GM23338 (cell line): ENCODE measurements at regions not wholly inside any gene's neighbourhood (a gene's known extent, or its start where the extent isn't known, plus 50 kb on each side); places are given as distances from the start of the nearest gene placed in this dataset.

Source experiments
- ATAC-seq: fragments of 200-7000 bp; cut with Tn5 transposase; 3 replicates; pipeline ENCODE4 v1.9.1; 2020
- DNase-seq: peaks from one replicate; pipeline ENCODE4 v3.0.0-alpha.2; 2015; ENCODE audit warnings: low spot score
- H2AFZ ChIP-seq: fragments of 200-600 bp; sonication (generic); 2 replicates; pipeline ENCODE4 v1.8.0; 2016; ENCODE audit warnings: antibody characterized with exemption, mild to moderate bottlenecking, moderate library complexity
- H3F3A ChIP-seq: fragments of 200-600 bp; sonication (generic); replicated peaks from 2 replicates; pipeline ENCODE4 v1.8.0; 2017; ENCODE audit warnings: antibody characterized with exemption, mixed run types, low read depth
- H3K27ac ChIP-seq: fragments of 200-600 bp; sonication (generic); 2 replicates; pipeline ENCODE4 v1.6.1; 2016; ENCODE audit warnings: low read depth
- H3K27me3 ChIP-seq: fragments of 200-600 bp; sonication (generic); 2 replicates; pipeline ENCODE4 v1.8.0; 2016; ENCODE audit warnings: mild to moderate bottlenecking, mixed run types, moderate library complexity; ENCODE audit not compliant: insufficient read depth
- H3K36me3 ChIP-seq: fragments of 200-600 bp; sonication (generic); 2 replicates; pipeline ENCODE4 v1.8.0; 2016; ENCODE audit warnings: mild to moderate bottlenecking; ENCODE audit not compliant: insufficient read depth
- H3K4me1 ChIP-seq: fragments of 200-600 bp; sonication (generic); 2 replicates; pipeline ENCODE4 v1.8.0; 2016; ENCODE audit warnings: mild to moderate bottlenecking, moderate library complexity; ENCODE audit not compliant: insufficient read depth
- H3K4me2 ChIP-seq: fragments of 200-600 bp; sonication (generic); 2 replicates; pipeline ENCODE4 v1.7.1; 2017; ENCODE audit warnings: mixed run types
- H3K4me3 ChIP-seq: fragments of 200-600 bp; sonication (generic); 2 replicates; pipeline ENCODE4 v1.6.1; 2016; ENCODE audit warnings: mixed run types
- H3K79me2 ChIP-seq: fragments of 200-600 bp; sonication (generic); replicated peaks from 2 replicates; pipeline ENCODE4 v1.8.0; 2017; ENCODE audit warnings: mild to moderate bottlenecking; ENCODE audit not compliant: insufficient read depth
- H3K9me2 ChIP-seq: fragments of 200-600 bp; sonication (generic); 2 replicates; pipeline ENCODE4 v1.8.0; 2017; ENCODE audit not compliant: insufficient read depth
- H4K20me1 ChIP-seq: fragments of 200-600 bp; sonication (generic); replicated peaks from 2 replicates; pipeline ENCODE4 v1.8.0; 2017; ENCODE audit warnings: mild to moderate bottlenecking; ENCODE audit not compliant: insufficient read depth
- H3K27ac Mint-ChIP-seq: 2 replicates; pipeline ENCODE4 v1.8.0; 2020; ENCODE audit warnings: inconsistent platforms, mild to moderate bottlenecking, moderate library complexity, mixed read lengths
- H3K27me3 Mint-ChIP-seq: 3 replicates; pipeline ENCODE4 v1.8.0; 2022; ENCODE audit warnings: low read depth, mild to moderate bottlenecking, moderate library complexity, mixed read lengths, inconsistent platforms; ENCODE audit not compliant: insufficient read depth, poor library complexity
- H3K36me3 Mint-ChIP-seq: 3 replicates; pipeline ENCODE4 v1.8.0; 2021; ENCODE audit warnings: low read depth, mild to moderate bottlenecking, inconsistent platforms, moderate library complexity, mixed read lengths
- H3K4me1 Mint-ChIP-seq: 3 replicates; pipeline ENCODE4 v1.8.0; 2020; ENCODE audit warnings: mild to moderate bottlenecking, inconsistent platforms, mixed read lengths
- H3K4me3 Mint-ChIP-seq: 3 replicates; pipeline ENCODE4 v1.8.0; 2021; ENCODE audit warnings: moderate library complexity, mild to moderate bottlenecking, inconsistent platforms, mixed read lengths
- H3K9me3 Mint-ChIP-seq: 3 replicates; pipeline ENCODE4 v1.8.0; 2020; ENCODE audit warnings: moderate library complexity, mild to moderate bottlenecking, inconsistent platforms, mixed read lengths
- ETS1 ChIP-seq: IDR thresholded peaks from 2 replicates; pipeline ENCODE4 v1.6.1; 2016; ENCODE audit warnings: antibody characterized with exemption
- EZH2 ChIP-seq: fragments of 200-600 bp; sonication (generic); IDR thresholded peaks from one replicate; pipeline ENCODE4 v1.8.0; 2017; ENCODE audit warnings: antibody characterized with exemption, mild to moderate bottlenecking, low read depth; ENCODE audit not compliant: unreplicated experiment
- EZH2phosphoT487 ChIP-seq: fragments of 200-600 bp; sonication (generic); IDR thresholded peaks from one replicate; pipeline ENCODE4 v1.8.1; 2018; ENCODE audit warnings: antibody characterized with exemption; ENCODE audit not compliant: unreplicated experiment
- JUNB ChIP-seq: IDR thresholded peaks from one replicate; pipeline ENCODE4 v1.6.1; 2016; ENCODE audit warnings: antibody characterized with exemption; ENCODE audit not compliant: unreplicated experiment
- NANOG ChIP-seq: IDR thresholded peaks from 2 replicates; pipeline ENCODE4 v1.6.1; 2016; ENCODE audit warnings: antibody characterized with exemption, borderline replicate concordance
- POLR2AphosphoS5 ChIP-seq: IDR thresholded peaks from 2 replicates; pipeline ENCODE4 v1.6.1; 2016; ENCODE audit warnings: antibody characterized with exemption, low read depth
- REST ChIP-seq: IDR thresholded peaks from one replicate; pipeline ENCODE4 v1.6.1; 2018; ENCODE audit warnings: antibody characterized with exemption; ENCODE audit not compliant: unreplicated experiment
- STAT1 ChIP-seq: IDR thresholded peaks from one replicate; pipeline ENCODE4 v1.6.1; 2016; ENCODE audit warnings: antibody characterized with exemption; ENCODE audit not compliant: unreplicated experiment
- ZNF114 ChIP-seq: fragments of 250-450 bp; sonication (Bioruptor Pico); IDR thresholded peaks from 2 replicates; pipeline ENCODE4 v1.5.0; 2020; ENCODE audit warnings: mild to moderate bottlenecking, moderate library complexity
- ZNF331 ChIP-seq: fragments of 250-450 bp; sonication (Bioruptor Pico); IDR thresholded peaks from 2 replicates; pipeline ENCODE4 v1.5.0; 2020; ENCODE audit warnings: low read depth, mild to moderate bottlenecking, moderate library complexity
- ZNF462 ChIP-seq: fragments of 250-450 bp; sonication (Bioruptor Pico); IDR thresholded peaks from 2 replicates; pipeline ENCODE4 v1.5.0; 2020; ENCODE audit warnings: mild to moderate bottlenecking, moderate library complexity

GRCh38 chr11:91653079-91653754 lies 571.4 kb upstream of the FAT3 start:
- Mint-ChIP-seq H3K27ac (no peak overlapping the region; the same call in 1 of the 2 replicates), H3K9me3 (no peaks in the 10 kb centered on the region; the same call in 2 of the 3 replicates), H3K4me3 (no peak overlapping the region), H3K36me3 (no peaks in the 10 kb centered on the region), H3K27me3 (no peaks in the 10 kb centered on the region), H3K4me1 (no peaks in the 10 kb centered on the region; the same call in 2 of the 3 replicates)
- no peak for ATAC-seq
- DNase-seq, result no peak
- H3K27me3 ChIP-seq, result no peaks in the 10 kb centered on the region
- peak overlapping the region; percentile 12; the same call in 1 of the 2 replicates for H2AFZ ChIP-seq
- no peaks in the 10 kb centered on the region for H3K36me3 ChIP-seq
- no peaks in the 10 kb centered on the region for H3F3A ChIP-seq
- TF ChIP-seq REST, result no peak
- no peak for TF ChIP-seq POLR2AphosphoS5
- TF ChIP-seq ZNF331, result no peak
- TF ChIP-seq EZH2phosphoT487, result no peak
- H3K4me1 ChIP-seq, result no peaks in the 10 kb centered on the region
- no peak overlapping the region for H3K4me2 ChIP-seq
- H3K4me3 ChIP-seq, result no peak overlapping the region
- no peaks in the 10 kb centered on the region for H3K79me2 ChIP-seq
- H3K27ac ChIP-seq, result no peak overlapping the region
- H3K9me2 ChIP-seq, result no peaks in the 10 kb centered on the region
- no peaks in the 10 kb centered on the region for H4K20me1 ChIP-seq

- H3K9me3 Mint-ChIP-seq, result no peaks in the 10 kb centered on the region; the same call in 2 of the 3 replicates
- no peaks in the 10 kb centered on the region for H3K36me3 Mint-ChIP-seq
- Histone ChIP-seq H3F3A (no peaks in the 10 kb centered on the region), H2AFZ (no peak overlapping the region), H3K27me3 (no peaks in the 10 kb centered on the region), H3K4me2 (no peak overlapping the region), H4K20me1 (no peaks in the 10 kb centered on the region), H3K9me2 (no peaks in the 10 kb centered on the region), H3K4me1 (no peaks in the 10 kb centered on the region), H3K4me3 (no peak overlapping the region), H3K36me3 (no peaks in the 10 kb centered on the region), H3K27ac (no peak overlapping the region), H3K79me2 (no peaks in the 10 kb centered on the region)
- no peak overlapping the region for H3K4me3 Mint-ChIP-seq
- no peaks in the 10 kb centered on the region for H3K4me1 Mint-ChIP-seq
- no peak overlapping the region for H3K27ac Mint-ChIP-seq
- DNase-seq, result no peak
- H3K27me3 Mint-ChIP-seq, result no peaks in the 10 kb centered on the region
- no peak for ATAC-seq
- TF ChIP-seq ZNF114 (no peak), EZH2phosphoT487 (no peak), NANOG (no peak), ZNF331 (no peak), POLR2AphosphoS5 (no peak), ZNF462 (no peak), EZH2 (no peak), STAT1 (no peak), JUNB (no peak), ETS1 (no peak)
Measured at GRCh38 chr11:91650802-91651201, 573.8 kb upstream of the FAT3 start.
